Activated CD8-positive, alpha-beta T cell treated with anti-CD3 and anti-CD28 coated beads, Interleukin-2, amount 10 ng/mL, durations not matched to agents 7 days and 5 days (primary cell): ENCODE measurements at regions not wholly inside any gene's neighbourhood (a gene's known extent, or its start where the extent isn't known, plus 50 kb on each side); places are given as distances from the start of the nearest gene placed in this dataset.

Source experiments
- ATAC-seq: fragments of 150-1000 bp; cut with Tn5 transposase; one replicate; pipeline ENCODE4 v1.10.0; 2021; ENCODE audit warnings: moderate library complexity
- CTCF ChIA-PET: fragments of 350-600 bp; sonication (Branson Sonifier 250); formaldehyde crosslinking; loops from one replicate; lab custom pipeline; 2021; ENCODE audit warnings: antibody characterized with exemption; lab: Charles Lee
- POLR2A ChIA-PET: fragments of 350-600 bp; sonication (Branson Sonifier 250); formaldehyde crosslinking; loops from one replicate; lab custom pipeline; 2021; ENCODE audit warnings: antibody characterized with exemption; lab: Charles Lee
- DNase-seq: peaks from one replicate; pipeline ENCODE4 v3.0.0-alpha.2; 2020
- H3K27ac Mint-ChIP-seq: one replicate; pipeline ENCODE4 v1.8.0; 2021; ENCODE audit warnings: mild to moderate bottlenecking, mixed read lengths
- H3K27me3 Mint-ChIP-seq: one replicate; pipeline ENCODE4 v1.8.0; 2021; ENCODE audit warnings: low read depth, mixed read lengths
- H3K36me3 Mint-ChIP-seq: one replicate; pipeline ENCODE4 v1.8.0; 2021; ENCODE audit warnings: low read depth, mixed read lengths
- H3K4me1 Mint-ChIP-seq: one replicate; pipeline ENCODE4 v1.8.0; 2021; ENCODE audit warnings: low read depth, mixed read lengths
- H3K4me3 Mint-ChIP-seq: one replicate; pipeline ENCODE4 v1.8.0; 2021; ENCODE audit warnings: mild to moderate bottlenecking, mixed read lengths
- H3K9me3 Mint-ChIP-seq: one replicate; pipeline ENCODE4 v1.8.0; 2022; ENCODE audit warnings: mixed read lengths; ENCODE audit not compliant: insufficient read depth

DNA sequence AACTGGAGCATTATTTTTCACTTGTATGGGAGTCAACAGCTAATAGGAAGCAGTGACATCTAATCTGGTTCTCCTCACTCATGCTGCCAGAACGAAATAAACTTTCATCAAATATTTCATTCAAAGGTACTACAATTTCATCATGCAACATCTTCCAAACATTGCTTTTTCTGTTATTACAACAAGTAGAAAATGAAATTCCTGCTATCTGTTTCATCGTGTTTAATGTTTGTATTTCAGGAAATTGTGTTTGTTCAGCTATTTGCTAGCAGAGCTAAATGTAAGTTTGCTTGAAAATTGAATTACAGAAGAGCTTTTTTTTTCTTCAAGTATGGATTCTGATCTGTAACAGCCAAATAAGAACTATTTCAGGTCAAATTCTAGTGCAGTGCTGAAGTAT is 90.1 kb downstream of the SLITRK6 start:
- no peaks in the 10 kb centered on the region for H3K4me1 Mint-ChIP-seq
- DNase-seq (no peak), ATAC-seq (no peak)
- no peak overlapping the region for H3K27ac Mint-ChIP-seq
- H3K27me3 Mint-ChIP-seq, result no peaks in the 10 kb centered on the region
- H3K9me3 Mint-ChIP-seq, result no peaks in the 10 kb centered on the region
- H3K4me3 Mint-ChIP-seq, result no peak overlapping the region
- H3K36me3 Mint-ChIP-seq, result no peaks in the 10 kb centered on the region
- POLR2A ChIA-PET, result no interaction called here
- CTCF ChIA-PET, result no interaction called here

DNA sequence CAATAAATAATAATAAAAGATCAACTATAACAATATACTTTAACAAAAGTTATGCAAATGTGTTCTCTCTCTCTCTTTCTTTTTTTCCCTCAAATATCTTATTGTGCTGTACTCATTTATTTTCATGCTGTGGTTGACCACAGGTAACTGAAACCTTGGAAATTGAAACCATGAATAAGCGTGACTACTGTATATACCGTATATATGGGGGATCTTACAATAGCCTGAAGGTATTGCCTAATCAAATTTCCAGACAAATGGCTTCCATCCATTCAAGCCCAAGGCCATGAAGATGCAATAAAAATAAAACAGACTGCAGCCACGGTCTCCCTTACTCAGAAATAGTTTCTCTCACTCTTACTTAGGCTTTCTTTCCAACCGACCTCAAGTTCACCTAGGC is 98.3 kb downstream of the SLITRK6 start:
- no peak for ATAC-seq
- Mint-ChIP-seq H3K9me3 (peaks cover 10% of the 10 kb centered on the region), H3K4me1 (no peaks in the 10 kb centered on the region), H3K27me3 (no peaks in the 10 kb centered on the region), H3K36me3 (no peaks in the 10 kb centered on the region), H3K27ac (no peak overlapping the region), H3K4me3 (no peak overlapping the region)
- POLR2A ChIA-PET, result no interaction called here
- CTCF ChIA-PET, result no interaction called here
- no peak for DNase-seq

DNA sequence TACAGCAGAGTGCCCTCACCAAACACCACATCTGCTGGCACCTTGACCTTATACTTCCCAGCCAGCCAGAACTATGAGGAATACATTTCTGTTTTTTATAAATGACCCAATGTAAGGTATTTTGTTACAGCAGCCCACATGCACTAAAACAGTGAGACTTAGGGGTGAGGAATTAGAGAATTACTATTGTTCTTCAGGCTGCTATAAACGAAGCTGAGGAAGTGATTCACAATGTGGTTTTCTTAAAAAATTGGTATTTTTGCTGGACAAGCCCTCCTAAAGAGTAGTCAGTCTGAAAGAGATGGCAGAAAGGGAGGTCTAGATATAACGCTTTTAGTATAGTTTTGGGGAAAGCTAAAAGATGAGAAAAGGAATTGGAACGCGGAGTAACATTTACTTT is 101.0 kb downstream of the SLITRK6 start:
- ATAC-seq, result no peak
- Mint-ChIP-seq H3K27me3 (no peaks in the 10 kb centered on the region), H3K4me1 (no peaks in the 10 kb centered on the region), H3K27ac (no peak overlapping the region), H3K4me3 (no peak overlapping the region), H3K9me3 (peaks cover 10% of the 10 kb centered on the region), H3K36me3 (no peaks in the 10 kb centered on the region)
- no peak for DNase-seq
- CTCF ChIA-PET, result no interaction called here
- POLR2A ChIA-PET, result no interaction called here

DNA sequence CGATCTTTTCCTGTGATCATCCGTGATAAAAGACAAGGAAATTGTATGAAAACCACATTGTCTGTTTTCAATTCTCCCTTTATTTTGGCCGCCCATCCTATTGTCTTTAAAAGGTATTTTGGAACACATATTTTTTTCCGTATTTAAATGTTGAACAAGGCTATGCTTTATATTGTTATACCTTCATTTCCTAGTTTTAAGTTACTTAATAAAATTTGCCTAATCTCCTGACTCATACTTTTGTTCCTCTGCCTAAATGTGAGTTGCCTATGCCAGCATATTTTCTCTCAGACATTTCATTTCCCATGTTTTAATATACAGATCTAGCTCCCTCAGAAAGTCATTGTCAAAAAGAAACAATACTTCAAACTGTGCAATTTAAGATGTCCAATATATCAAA is 104.2 kb downstream of the SLITRK6 start:
- Mint-ChIP-seq H3K9me3 (no peaks in the 10 kb centered on the region), H3K27ac (no peak overlapping the region), H3K4me3 (no peak overlapping the region), H3K36me3 (no peaks in the 10 kb centered on the region), H3K27me3 (no peaks in the 10 kb centered on the region), H3K4me1 (no peaks in the 10 kb centered on the region)
- ChIA-PET POLR2A (no interaction called here), CTCF (no interaction called here)
- ATAC-seq (no peak), DNase-seq (no peak)

DNA sequence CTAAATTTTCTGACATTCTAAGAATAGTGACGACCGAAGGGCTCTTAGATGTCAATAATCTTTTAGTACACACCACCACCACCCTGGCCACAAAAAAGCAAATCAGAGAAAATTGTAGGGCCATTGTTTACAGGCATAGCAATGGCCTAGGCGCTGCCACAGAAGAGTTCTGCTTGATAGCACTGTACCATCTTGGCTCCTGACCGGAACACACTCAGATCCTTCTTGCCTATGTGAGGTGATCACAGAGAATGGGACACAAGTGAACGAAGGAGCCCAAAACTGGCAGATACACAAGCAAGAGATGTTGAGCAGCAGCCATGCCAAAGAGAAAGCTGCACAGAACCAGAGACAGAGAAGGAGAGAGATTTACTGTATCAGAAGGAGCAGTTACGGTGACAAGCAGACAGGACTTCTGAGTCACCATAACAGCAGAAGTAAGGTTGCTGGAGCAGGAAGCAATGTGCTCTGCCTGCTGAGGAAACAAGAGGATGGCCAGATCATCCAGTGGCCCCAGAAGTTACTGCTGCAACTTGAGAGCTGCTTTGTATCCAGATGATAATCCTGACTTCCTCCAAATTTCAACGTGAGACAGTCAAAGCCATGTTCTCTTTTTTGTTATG is 105.2 kb downstream of the SLITRK6 start:
- H3K4me3 Mint-ChIP-seq, result no peak overlapping the region
- no peak overlapping the region for H3K27ac Mint-ChIP-seq
- no peaks in the 10 kb centered on the region for H3K9me3 Mint-ChIP-seq
- ChIA-PET POLR2A (no interaction called here), CTCF (no interaction called here)
- no peaks in the 10 kb centered on the region for H3K4me1 Mint-ChIP-seq
- no peak for ATAC-seq
- no peaks in the 10 kb centered on the region for H3K36me3 Mint-ChIP-seq
- no peak for DNase-seq
- no peaks in the 10 kb centered on the region for H3K27me3 Mint-ChIP-seq

- no peaks in the 10 kb centered on the region for H3K36me3 Mint-ChIP-seq
- H3K4me3 Mint-ChIP-seq, result no peak overlapping the region
- H3K9me3 Mint-ChIP-seq, result peaks cover 3% of the 10 kb centered on the region
- ChIA-PET POLR2A (no interaction called here), CTCF (no interaction called here)
- no peaks in the 10 kb centered on the region for H3K4me1 Mint-ChIP-seq
- H3K27me3 Mint-ChIP-seq, result no peaks in the 10 kb centered on the region
- no peak for ATAC-seq
- DNase-seq, result no peak
- H3K27ac Mint-ChIP-seq, result no peak overlapping the region
Observed at GRCh38 chr13:85690368-85690767, 108.9 kb downstream of the SLITRK6 start.

GRCh38 chr13:85685436-85685835 is 113.8 kb downstream of the SLITRK6 start:
- Mint-ChIP-seq H3K4me1 (no peaks in the 10 kb centered on the region), H3K4me3 (no peak overlapping the region), H3K27ac (no peak overlapping the region), H3K27me3 (no peaks in the 10 kb centered on the region), H3K36me3 (no peaks in the 10 kb centered on the region), H3K9me3 (peaks cover 3% of the 10 kb centered on the region)
- DNase-seq (no peak), ATAC-seq (no peak)
- POLR2A ChIA-PET, result no interaction called here
- CTCF ChIA-PET, result no interaction called here

GRCh38 chr13:85675151-85675907 is 123.9 kb downstream of the SLITRK6 start:
- no peaks in the 10 kb centered on the region for H3K4me1 Mint-ChIP-seq
- H3K9me3 Mint-ChIP-seq, result peaks cover 7% of the 10 kb centered on the region
- CTCF ChIA-PET, result no interaction called here
- H3K27ac Mint-ChIP-seq, result no peak overlapping the region
- POLR2A ChIA-PET, result no interaction called here
- DNase-seq (no peak), ATAC-seq (no peak)
- H3K4me3 Mint-ChIP-seq, result no peak overlapping the region
- H3K27me3 Mint-ChIP-seq, result no peaks in the 10 kb centered on the region
- no peaks in the 10 kb centered on the region for H3K36me3 Mint-ChIP-seq

DNA sequence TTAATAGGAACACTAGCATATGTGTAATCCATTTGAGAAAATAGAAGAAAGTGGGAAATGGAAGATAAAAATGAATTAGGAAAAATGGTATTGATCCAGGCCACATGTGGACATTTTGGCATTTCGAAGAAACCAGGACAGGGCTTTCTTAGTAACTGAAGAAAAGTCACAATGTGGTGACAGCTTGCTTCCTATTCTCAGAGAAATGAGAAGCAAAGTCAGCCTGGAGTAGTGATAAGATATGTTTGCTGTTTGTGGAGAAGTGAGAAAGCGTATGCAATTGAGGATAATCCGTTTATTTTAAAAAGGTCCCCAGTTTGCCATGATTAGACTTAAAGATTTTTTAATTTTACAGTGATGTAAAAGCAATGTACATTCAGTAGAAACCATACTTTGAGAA is 127.9 kb downstream of the SLITRK6 start:
- ChIA-PET CTCF (no interaction called here), POLR2A (no interaction called here)
- Mint-ChIP-seq H3K27me3 (no peaks in the 10 kb centered on the region), H3K36me3 (no peaks in the 10 kb centered on the region), H3K4me3 (no peak overlapping the region), H3K9me3 (peaks cover 4% of the 10 kb centered on the region), H3K27ac (no peak overlapping the region), H3K4me1 (no peaks in the 10 kb centered on the region)
- ATAC-seq (no peak), DNase-seq (no peak)

DNA sequence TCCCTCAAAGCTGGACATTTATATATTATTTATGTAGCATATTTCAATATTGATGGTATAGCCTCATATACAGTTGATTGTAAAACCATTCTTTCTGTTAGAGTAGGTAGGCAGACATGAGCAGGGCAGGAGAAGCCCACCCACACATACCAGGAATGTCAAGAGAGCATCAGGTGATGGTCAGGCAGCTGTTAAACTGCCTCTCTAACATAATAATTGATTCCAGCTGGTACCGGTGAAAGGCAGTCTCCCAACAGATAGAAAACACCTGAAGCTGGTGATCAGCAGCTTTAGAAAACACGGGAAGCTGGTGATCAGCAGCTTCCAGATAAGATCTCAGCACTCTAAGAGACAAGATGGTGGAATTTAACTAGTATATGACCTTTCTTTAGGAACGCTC is 132.9 kb downstream of the SLITRK6 start:
- Mint-ChIP-seq H3K4me1 (no peaks in the 10 kb centered on the region), H3K9me3 (no peaks in the 10 kb centered on the region), H3K27me3 (no peaks in the 10 kb centered on the region), H3K4me3 (no peak overlapping the region), H3K27ac (no peak overlapping the region), H3K36me3 (no peaks in the 10 kb centered on the region)
- POLR2A ChIA-PET, result no interaction called here
- CTCF ChIA-PET, result no interaction called here
- ATAC-seq (no peak), DNase-seq (no peak)

GRCh38 chr13:85665286-85665685 is 133.9 kb downstream of the SLITRK6 start:
- ChIA-PET POLR2A (no interaction called here), CTCF (no interaction called here)
- Mint-ChIP-seq H3K36me3 (no peaks in the 10 kb centered on the region), H3K4me3 (no peak overlapping the region), H3K9me3 (peaks cover 3% of the 10 kb centered on the region), H3K27ac (no peak overlapping the region), H3K27me3 (no peaks in the 10 kb centered on the region), H3K4me1 (no peaks in the 10 kb centered on the region)
- no peak for DNase-seq
- ATAC-seq, result no peak

GRCh38 chr13:85663856-85664255 is 135.4 kb downstream of the SLITRK6 start:
- ChIA-PET CTCF (no interaction called here), POLR2A (no interaction called here)
- Mint-ChIP-seq H3K36me3 (no peaks in the 10 kb centered on the region), H3K4me3 (no peak overlapping the region), H3K9me3 (peaks cover 10% of the 10 kb centered on the region), H3K27ac (no peak overlapping the region), H3K27me3 (no peaks in the 10 kb centered on the region), H3K4me1 (no peaks in the 10 kb centered on the region)
- ATAC-seq, result no peak
- no peak for DNase-seq

DNA sequence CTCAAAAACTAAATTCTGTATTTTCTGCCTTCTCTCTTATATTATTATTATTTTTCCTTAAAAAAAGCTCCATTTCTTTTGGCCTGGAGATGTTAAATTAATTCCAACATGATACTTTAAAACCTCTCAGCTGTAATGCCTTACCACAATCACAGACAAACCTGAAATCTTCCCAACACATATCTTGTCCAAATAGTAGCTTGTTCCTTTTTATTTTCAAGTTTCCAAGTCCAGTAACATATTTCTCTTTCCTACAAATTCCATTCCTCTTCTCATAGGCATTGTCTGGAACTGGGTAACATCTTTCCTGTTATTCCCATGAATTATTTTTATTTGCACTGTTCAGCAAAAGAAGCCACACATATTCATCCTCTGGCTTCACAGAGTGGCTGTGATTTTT is 137.0 kb downstream of the SLITRK6 start:
- POLR2A ChIA-PET, result no interaction called here

More for the DNA sequence above, 137.0 kb downstream of the SLITRK6 start:
- H3K9me3 Mint-ChIP-seq, result peaks cover 10% of the 10 kb centered on the region
- no peak for ATAC-seq
- H3K36me3 Mint-ChIP-seq, result no peaks in the 10 kb centered on the region
- H3K4me3 Mint-ChIP-seq, result no peak overlapping the region
- DNase-seq, result no peak
- no peaks in the 10 kb centered on the region for H3K27me3 Mint-ChIP-seq
- H3K27ac Mint-ChIP-seq, result no peak overlapping the region
- CTCF ChIA-PET, result no interaction called here
- no peaks in the 10 kb centered on the region for H3K4me1 Mint-ChIP-seq
